ENCODE measurements at regions not wholly inside any gene's neighbourhood (a gene's known extent, or its start where the extent isn't known, plus 50 kb on each side); places are given as distances from the start of the nearest gene placed in this dataset.

DNA sequence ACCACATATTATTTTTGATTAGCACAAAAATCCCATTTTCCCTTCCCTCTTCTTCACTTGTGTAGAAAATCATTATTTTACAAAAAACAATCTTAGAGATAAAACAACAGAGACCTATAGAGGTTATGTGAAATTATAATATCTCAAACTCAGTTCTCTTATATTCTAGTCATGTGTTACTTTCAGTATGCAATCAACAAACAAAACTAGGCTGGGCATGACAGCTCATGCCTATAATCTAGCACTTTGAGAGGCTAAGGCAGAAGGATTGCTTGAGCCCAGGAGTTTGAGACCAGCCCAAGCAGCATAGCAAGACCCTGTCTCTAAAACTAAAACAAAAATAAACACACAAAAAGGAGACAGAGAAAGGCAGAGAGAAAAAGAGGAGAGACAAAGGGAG is 211.4 kb upstream of the SGK1 start:
- TF ChIP-seq, protein P1, sequence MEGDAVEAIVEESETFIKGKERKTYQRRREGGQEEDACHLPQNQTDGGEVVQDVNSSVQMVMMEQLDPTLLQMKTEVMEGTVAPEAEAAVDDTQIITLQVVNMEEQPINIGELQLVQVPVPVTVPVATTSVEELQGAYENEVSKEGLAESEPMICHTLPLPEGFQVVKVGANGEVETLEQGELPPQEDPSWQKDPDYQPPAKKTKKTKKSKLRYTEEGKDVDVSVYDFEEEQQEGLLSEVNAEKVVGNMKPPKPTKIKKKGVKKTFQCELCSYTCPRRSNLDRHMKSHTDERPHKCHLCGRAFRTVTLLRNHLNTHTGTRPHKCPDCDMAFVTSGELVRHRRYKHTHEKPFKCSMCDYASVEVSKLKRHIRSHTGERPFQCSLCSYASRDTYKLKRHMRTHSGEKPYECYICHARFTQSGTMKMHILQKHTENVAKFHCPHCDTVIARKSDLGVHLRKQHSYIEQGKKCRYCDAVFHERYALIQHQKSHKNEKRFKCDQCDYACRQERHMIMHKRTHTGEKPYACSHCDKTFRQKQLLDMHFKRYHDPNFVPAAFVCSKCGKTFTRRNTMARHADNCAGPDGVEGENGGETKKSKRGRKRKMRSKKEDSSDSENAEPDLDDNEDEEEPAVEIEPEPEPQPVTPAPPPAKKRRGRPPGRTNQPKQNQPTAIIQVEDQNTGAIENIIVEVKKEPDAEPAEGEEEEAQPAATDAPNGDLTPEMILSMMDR (IDR thresholded peaks at IDR 0.05; ENCODE audit: low read length, missing control alignments) = no peak
- no peak for DNase-seq (ENCODE audit: low read depth)
- no peak overlapping the region for H3K4me3 ChIP-seq (replicated peaks; ENCODE audit: low read depth, low read length)

DNA sequence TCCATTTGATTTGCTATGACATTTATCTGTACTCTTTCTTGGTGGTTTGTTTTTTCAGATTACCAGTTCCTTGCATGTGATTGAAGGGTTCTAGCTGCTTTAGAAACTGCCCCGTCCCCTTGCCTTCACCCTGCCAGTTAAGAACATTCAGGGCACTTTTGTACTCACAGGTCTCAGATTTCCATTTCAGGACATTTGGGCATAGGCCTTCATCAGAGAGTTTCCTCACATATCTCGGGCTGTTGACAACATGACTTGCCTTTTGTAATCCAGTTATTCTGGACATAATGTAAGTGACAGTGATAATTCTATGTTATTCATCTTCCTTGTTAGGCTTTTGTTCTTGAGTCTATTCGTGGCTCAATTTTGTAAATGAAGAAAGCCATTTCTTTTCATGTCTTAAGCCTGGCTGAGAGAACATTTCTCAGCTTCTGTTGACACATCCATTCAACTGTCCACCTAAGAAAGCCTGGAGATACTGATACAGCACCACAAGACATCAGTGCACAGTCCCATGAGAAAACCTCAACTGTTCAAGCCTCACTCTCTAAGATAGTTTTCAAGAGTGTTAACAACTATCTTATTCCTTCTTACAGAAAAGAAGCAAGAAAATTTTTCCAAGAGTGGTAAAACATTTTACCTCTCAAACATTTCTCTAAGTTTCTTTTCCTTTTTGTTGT is 209.3 kb upstream of the SGK1 start:
- H3K4me3 ChIP-seq (replicated peaks; ENCODE audit: low read depth, low read length) = no peak overlapping the region
- DNase-seq (ENCODE audit: low read depth) = no peak
- TF ChIP-seq, protein P1 (IDR thresholded peaks at IDR 0.05; ENCODE audit: low read length, missing control alignments) = no peak

DNA sequence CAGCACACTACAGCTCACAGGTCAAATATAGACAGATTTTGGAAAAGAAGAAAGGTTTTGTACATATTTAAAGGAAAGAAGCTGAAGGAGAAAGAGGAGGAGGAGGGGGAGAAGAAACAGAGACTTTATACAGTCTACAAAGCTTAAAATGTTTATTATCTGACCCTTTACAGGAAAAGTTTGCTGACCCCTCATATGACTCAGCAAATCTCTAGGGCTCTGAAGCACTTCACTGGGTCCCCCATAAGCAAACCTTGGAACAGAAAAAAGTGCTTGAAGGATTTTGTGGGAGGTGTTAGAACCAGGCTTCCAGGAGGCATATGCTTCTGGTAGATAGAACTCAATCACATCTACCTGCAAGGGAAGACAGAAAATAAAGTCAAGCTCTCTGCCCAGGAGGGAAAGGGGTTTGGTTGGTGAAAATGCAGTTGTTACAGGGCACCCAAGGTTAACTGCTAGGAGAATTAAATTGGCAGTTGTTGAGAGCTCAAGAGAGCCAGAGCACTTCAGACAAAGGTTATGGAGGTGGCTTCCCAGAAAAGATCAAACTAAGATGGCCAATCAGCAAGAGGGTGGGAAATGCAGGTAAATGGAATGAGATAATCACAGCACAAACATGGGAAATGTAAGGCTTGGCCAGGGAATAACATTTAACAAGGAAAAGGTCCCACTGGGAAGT is 207.4 kb upstream of the SGK1 start:
- DNase-seq (ENCODE audit: low read depth) = no peak
- TF ChIP-seq, protein P1 (IDR thresholded peaks at IDR 0.05; ENCODE audit: low read length, missing control alignments) = no peak
- H3K4me3 ChIP-seq (replicated peaks; ENCODE audit: low read depth, low read length) = no peak overlapping the region

DNA sequence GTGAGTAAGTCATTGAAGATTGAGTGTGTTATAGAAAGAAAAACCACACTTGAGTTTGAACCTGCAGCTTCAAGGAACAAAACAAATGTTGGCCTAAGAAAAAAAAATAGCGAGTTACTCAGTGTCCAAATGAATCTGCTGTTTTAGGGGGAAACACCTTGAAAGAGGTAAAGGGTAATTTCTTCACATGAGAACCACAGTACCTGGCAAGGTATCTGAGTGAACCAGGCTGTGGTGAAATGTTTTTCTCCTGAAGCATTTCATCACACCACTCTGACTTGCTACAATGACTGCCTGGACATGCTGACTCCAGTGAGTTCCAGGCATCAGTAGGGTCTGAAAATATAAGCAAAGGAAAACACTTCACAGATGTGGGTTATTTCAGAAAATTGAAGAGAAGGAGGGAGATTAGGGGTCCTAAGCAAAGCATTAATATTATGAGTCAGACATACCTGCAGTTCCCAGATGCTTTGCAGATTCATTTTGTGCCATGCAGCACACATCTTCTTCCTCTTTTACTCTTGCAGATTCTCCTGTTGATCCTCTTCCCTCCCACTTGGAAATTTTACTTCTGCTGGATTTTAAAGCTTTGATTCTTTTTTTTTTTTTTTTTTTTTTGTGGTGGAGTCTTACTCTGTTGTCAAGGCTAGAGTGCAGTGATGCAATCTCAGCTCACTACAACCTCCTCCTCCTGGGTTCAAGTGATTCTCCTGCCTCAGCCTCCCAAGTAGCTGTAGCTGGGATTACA is 206.2 kb upstream of the SGK1 start:
- TF ChIP-seq, protein P1 (IDR thresholded peaks at IDR 0.05; ENCODE audit: low read length, missing control alignments) = no peak
- no peak overlapping the region for H3K4me3 ChIP-seq (replicated peaks; ENCODE audit: low read depth, low read length)
- DNase-seq (ENCODE audit: low read depth) = no peak

DNA sequence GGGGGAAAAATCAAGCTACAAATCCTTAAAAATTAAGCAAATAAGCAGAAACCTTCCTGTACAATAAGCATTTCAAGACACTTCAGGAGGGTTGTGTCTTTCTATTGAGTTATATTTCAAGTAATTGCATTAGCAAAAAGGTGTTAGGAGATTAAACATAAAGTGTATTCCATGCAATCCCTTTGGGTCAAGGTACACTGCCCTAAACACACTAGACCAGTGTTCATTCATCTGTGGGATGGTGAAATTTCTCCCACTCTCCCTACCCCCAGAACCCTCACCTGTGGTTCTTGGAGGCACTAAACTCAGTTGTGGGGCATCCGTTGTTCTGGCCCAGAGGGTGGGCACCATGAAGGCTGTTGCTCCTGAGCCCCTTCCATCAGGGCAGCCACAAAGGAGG is 205.1 kb upstream of the SGK1 start:
- TF ChIP-seq, protein P1 (IDR thresholded peaks at IDR 0.05; ENCODE audit: low read length, missing control alignments) = no peak
- no peak overlapping the region for H3K4me3 ChIP-seq (replicated peaks; ENCODE audit: low read depth, low read length)
- no peak for DNase-seq (ENCODE audit: low read depth)

DNA sequence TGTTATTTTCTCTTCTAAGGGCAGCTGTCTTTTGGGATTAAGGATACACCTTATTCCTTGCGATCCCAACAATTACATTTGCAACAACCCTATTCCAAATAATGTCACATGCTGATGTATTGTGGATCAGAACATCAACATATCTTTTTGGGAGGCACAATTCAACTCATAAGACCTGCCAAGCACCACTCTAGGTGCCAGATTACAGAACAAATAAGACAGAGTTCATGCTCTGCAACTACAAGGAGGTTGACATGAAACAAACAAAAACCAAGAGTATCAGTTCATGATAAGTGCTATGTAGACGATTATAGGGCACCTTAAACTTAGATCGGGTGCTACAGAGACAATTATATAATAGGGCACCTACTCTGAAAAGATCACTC is 203.2 kb upstream of the SGK1 start:
- TF ChIP-seq, protein P1 (IDR thresholded peaks at IDR 0.05; ENCODE audit: low read length, missing control alignments) = no peak
- no peak overlapping the region for H3K4me3 ChIP-seq (replicated peaks; ENCODE audit: low read depth, low read length)
- DNase-seq (ENCODE audit: low read depth) = no peak
